ENCODE measurements at regions not wholly inside any gene's neighbourhood (a gene's known extent, or its start where the extent isn't known, plus 50 kb on each side); places are given as distances from the start of the nearest gene placed in this dataset.

GRCh38 chr4:45770958-45771357, 352.9 kb downstream of the GABRG1 start:
- no peak overlapping the region for H3K4me3 ChIP-seq (ENCODE audit: low read depth, low read length)
- DNase-seq (ENCODE audit: low read depth, low spot score) = no peak
- in situ Hi-C loops (cut with HindIII; ENCODE audit: low sequenced_read_pairs) = no loop called here
- no peak for TF ChIP-seq CTCF (IDR thresholded peaks at IDR 0.05; ENCODE audit: low read depth, low read length)

GRCh38 chr4:45765521-45765920, 358.3 kb downstream of the GABRG1 start:
- TF ChIP-seq CTCF (IDR thresholded peaks at IDR 0.05; ENCODE audit: low read depth, low read length) = no peak
- DNase-seq (ENCODE audit: low read depth, low spot score) = no peak
- in situ Hi-C loops (cut with HindIII; ENCODE audit: low sequenced_read_pairs) = no loop called here
- H3K4me3 ChIP-seq (ENCODE audit: low read depth, low read length) = no peak overlapping the region

- TF ChIP-seq CTCF (IDR thresholded peaks at IDR 0.05; ENCODE audit: low read depth, low read length) = no peak
- in situ Hi-C loops (cut with HindIII; ENCODE audit: low sequenced_read_pairs) = no loop called here
- no peak overlapping the region for H3K4me3 ChIP-seq (ENCODE audit: low read depth, low read length)
- no peak for DNase-seq (ENCODE audit: low read depth, low spot score)
Observed at GRCh38 chr4:45751877-45752530, 371.9 kb downstream of the GABRG1 start.

- no peak overlapping the region for H3K4me3 ChIP-seq (ENCODE audit: low read depth, low read length)
- TF ChIP-seq CTCF (IDR thresholded peaks at IDR 0.05; ENCODE audit: low read depth, low read length) = no peak
- DNase-seq (ENCODE audit: low read depth, low spot score) = no peak
- in situ Hi-C loops (cut with HindIII; ENCODE audit: low sequenced_read_pairs) = no loop called here
Observed at GRCh38 chr4:45750721-45751120, 373.1 kb downstream of the GABRG1 start.

GRCh38 chr4:45745741-45746140, 378.1 kb downstream of the GABRG1 start:
- in situ Hi-C loops (cut with HindIII; ENCODE audit: low sequenced_read_pairs) = no loop called here
- no peak for DNase-seq (ENCODE audit: low read depth, low spot score)
- TF ChIP-seq CTCF (IDR thresholded peaks at IDR 0.05; ENCODE audit: low read depth, low read length) = no peak
- H3K4me3 ChIP-seq (ENCODE audit: low read depth, low read length) = no peak overlapping the region

GRCh38 chr4:45741897-45742296, 382.0 kb downstream of the GABRG1 start:
- H3K4me3 ChIP-seq (ENCODE audit: low read depth, low read length) = no peak overlapping the region
- in situ Hi-C loops (cut with HindIII; ENCODE audit: low sequenced_read_pairs) = no loop called here
- DNase-seq (ENCODE audit: low read depth, low spot score) = no peak
- no peak for TF ChIP-seq CTCF (IDR thresholded peaks at IDR 0.05; ENCODE audit: low read depth, low read length)
